Esophagus squamous epithelium (tissue), 4 donors: ENCODE measurements at regions not wholly inside any gene's neighbourhood (a gene's known extent, or its start where the extent isn't known, plus 50 kb on each side); places are given as distances from the start of the nearest gene placed in this dataset.

ENCODE experiments used
- CTCF ChIP-seq, 6 experiments: fragments of 450-650 bp in 4 of 6; fragments of 200-600 bp in 2 of 6; sonication (generic) in 2 of 6; IDR thresholded peaks; one replicate each; pipeline ENCODE4 v1.5.1; 2016 to 2019; ENCODE audit warnings: antibody characterized with exemption in 6 of 6, mild to moderate bottlenecking in 4 of 6, moderate library complexity in 4 of 6
- POLR2A ChIP-seq, 4 donors: fragments of 450-650 bp; IDR thresholded peaks; one replicate each; pipeline ENCODE4 v1.6.1; 2017; ENCODE audit warnings: antibody characterized with exemption in 4 of 4, mild to moderate bottlenecking in 4 of 4, moderate library complexity in 3 of 4

- TF ChIP-seq CTCF (IDR thresholded peaks at IDR 0.05), result no peak
- TF ChIP-seq POLR2A (IDR thresholded peaks at IDR 0.05), result no peak
Observed at GRCh38 chr18:4557502-4557901, 102.4 kb upstream of the DLGAP1 start.
